ENCODE measurements at regions not wholly inside any gene's neighbourhood (a gene's known extent, or its start where the extent isn't known, plus 50 kb on each side); places are given as distances from the start of the nearest gene placed in this dataset.
A peak's percentile ranks its signal among the peaks of the same experiment; 100 is the strongest.

GRCh38 chr5:41649659-41650058, 139.3 kb upstream of the PLCXD3 start:
- DNase-seq (ENCODE audit: low spot score), result no peak
- TF ChIP-seq, protein P1, sequence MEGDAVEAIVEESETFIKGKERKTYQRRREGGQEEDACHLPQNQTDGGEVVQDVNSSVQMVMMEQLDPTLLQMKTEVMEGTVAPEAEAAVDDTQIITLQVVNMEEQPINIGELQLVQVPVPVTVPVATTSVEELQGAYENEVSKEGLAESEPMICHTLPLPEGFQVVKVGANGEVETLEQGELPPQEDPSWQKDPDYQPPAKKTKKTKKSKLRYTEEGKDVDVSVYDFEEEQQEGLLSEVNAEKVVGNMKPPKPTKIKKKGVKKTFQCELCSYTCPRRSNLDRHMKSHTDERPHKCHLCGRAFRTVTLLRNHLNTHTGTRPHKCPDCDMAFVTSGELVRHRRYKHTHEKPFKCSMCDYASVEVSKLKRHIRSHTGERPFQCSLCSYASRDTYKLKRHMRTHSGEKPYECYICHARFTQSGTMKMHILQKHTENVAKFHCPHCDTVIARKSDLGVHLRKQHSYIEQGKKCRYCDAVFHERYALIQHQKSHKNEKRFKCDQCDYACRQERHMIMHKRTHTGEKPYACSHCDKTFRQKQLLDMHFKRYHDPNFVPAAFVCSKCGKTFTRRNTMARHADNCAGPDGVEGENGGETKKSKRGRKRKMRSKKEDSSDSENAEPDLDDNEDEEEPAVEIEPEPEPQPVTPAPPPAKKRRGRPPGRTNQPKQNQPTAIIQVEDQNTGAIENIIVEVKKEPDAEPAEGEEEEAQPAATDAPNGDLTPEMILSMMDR (IDR thresholded peaks at IDR 0.05; ENCODE audit: unreplicated experiment), result no peak
- Mint-ChIP-seq H3K27ac (ENCODE audit: unreplicated experiment) (no peak overlapping the region), H3K9me3 (ENCODE audit: unreplicated experiment) (no peaks in the 10 kb centered on the region), H3K27me3 (ENCODE audit: unreplicated experiment) (no peaks in the 10 kb centered on the region), H3K36me3 (ENCODE audit: low read depth, unreplicated experiment) (no peaks in the 10 kb centered on the region), H3K4me1 (ENCODE audit: unreplicated experiment) (no peaks in the 10 kb centered on the region), H3K4me3 (ENCODE audit: unreplicated experiment) (no peak overlapping the region)

GRCh38 chr5:41648996-41649395, 138.6 kb upstream of the PLCXD3 start:
- Mint-ChIP-seq H3K4me3 (ENCODE audit: unreplicated experiment) (no peak overlapping the region), H3K9me3 (ENCODE audit: unreplicated experiment) (no peaks in the 10 kb centered on the region), H3K36me3 (ENCODE audit: low read depth, unreplicated experiment) (no peaks in the 10 kb centered on the region), H3K27me3 (ENCODE audit: unreplicated experiment) (peaks cover 2% of the 10 kb centered on the region), H3K4me1 (ENCODE audit: unreplicated experiment) (no peaks in the 10 kb centered on the region), H3K27ac (ENCODE audit: unreplicated experiment) (no peak overlapping the region)
- TF ChIP-seq, protein P1 (IDR thresholded peaks at IDR 0.05; ENCODE audit: unreplicated experiment), result no peak
- DNase-seq (ENCODE audit: low spot score), result no peak

- TF ChIP-seq, protein P1 (IDR thresholded peaks at IDR 0.05; ENCODE audit: unreplicated experiment), result no peak
- Mint-ChIP-seq H3K36me3 (ENCODE audit: low read depth, unreplicated experiment) (no peaks in the 10 kb centered on the region), H3K4me1 (ENCODE audit: unreplicated experiment) (peaks cover 12% of the 10 kb centered on the region), H3K9me3 (ENCODE audit: unreplicated experiment) (no peaks in the 10 kb centered on the region), H3K27ac (ENCODE audit: unreplicated experiment) (no peak overlapping the region), H3K27me3 (ENCODE audit: unreplicated experiment) (peaks cover 4% of the 10 kb centered on the region), H3K4me3 (ENCODE audit: unreplicated experiment) (no peak overlapping the region)
- DNase-seq (ENCODE audit: low spot score), result no peak
Observed at GRCh38 chr5:41641621-41642020, 131.2 kb upstream of the PLCXD3 start.

DNA sequence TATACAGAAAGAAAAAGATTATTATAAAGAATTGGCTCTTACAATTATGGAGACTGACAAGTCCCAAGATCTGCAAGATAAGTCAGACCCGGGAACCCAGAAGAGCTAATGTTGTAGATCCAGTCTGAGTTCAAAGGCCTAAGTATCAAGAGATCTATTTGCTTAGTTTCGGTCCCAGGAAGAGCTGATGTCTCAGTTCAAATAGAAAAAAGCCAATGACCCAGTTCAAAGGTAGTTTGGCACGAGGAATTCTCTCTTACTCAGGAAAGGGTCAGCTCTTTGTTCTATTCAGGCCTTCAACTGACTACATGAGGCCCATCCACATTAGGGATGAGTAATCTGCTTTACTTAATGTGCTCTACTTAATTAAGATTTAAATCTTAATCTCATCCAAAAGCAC, 128.3 kb upstream of the PLCXD3 start:
- H3K4me1 Mint-ChIP-seq (ENCODE audit: unreplicated experiment), result peaks cover 12% of the 10 kb centered on the region
- H3K36me3 Mint-ChIP-seq (ENCODE audit: low read depth, unreplicated experiment), result no peaks in the 10 kb centered on the region
- H3K27ac Mint-ChIP-seq (ENCODE audit: unreplicated experiment), result no peak overlapping the region
- H3K4me3 Mint-ChIP-seq (ENCODE audit: unreplicated experiment), result no peak overlapping the region
- peaks cover 2% of the 10 kb centered on the region for H3K27me3 Mint-ChIP-seq (ENCODE audit: unreplicated experiment)
- H3K9me3 Mint-ChIP-seq (ENCODE audit: unreplicated experiment), result no peaks in the 10 kb centered on the region
- TF ChIP-seq, protein P1 (IDR thresholded peaks at IDR 0.05; ENCODE audit: unreplicated experiment), result no peak
- no peak for DNase-seq (ENCODE audit: low spot score)

GRCh38 chr5:41637869-41638268, 127.5 kb upstream of the PLCXD3 start:
- H3K9me3 Mint-ChIP-seq (ENCODE audit: unreplicated experiment), result no peaks in the 10 kb centered on the region
- H3K4me3 Mint-ChIP-seq (ENCODE audit: unreplicated experiment), result no peak overlapping the region
- H3K36me3 Mint-ChIP-seq (ENCODE audit: low read depth, unreplicated experiment), result no peaks in the 10 kb centered on the region
- H3K4me1 Mint-ChIP-seq (ENCODE audit: unreplicated experiment), result peaks cover 12% of the 10 kb centered on the region
- DNase-seq (ENCODE audit: low spot score), result no peak
- TF ChIP-seq, protein P1 (IDR thresholded peaks at IDR 0.05; ENCODE audit: unreplicated experiment), result peak; percentile 42
- H3K27ac Mint-ChIP-seq (ENCODE audit: unreplicated experiment), result no peak overlapping the region
- peaks cover 2% of the 10 kb centered on the region for H3K27me3 Mint-ChIP-seq (ENCODE audit: unreplicated experiment)
